ENCODE measurements at regions not wholly inside any gene's neighbourhood (a gene's known extent, or its start where the extent isn't known, plus 50 kb on each side); places are given as distances from the start of the nearest gene placed in this dataset.

DNA sequence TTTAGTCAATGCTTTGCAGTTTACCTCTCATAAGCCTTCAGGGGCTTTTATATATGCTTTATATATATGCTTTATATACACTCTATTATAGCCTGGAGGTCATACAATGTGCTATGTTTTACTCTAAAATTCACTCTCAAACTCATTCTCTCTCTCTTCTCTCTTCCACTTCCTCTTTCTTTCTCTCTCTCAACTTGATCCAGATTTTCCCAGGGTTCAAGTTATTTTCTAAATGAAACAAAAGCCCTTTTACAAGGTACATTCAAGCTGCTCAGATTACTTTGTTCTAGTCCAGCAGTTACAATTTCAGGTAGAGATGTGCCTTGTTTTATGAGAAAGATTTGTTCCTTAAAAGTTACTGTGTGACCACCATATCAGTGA is 79.6 kb upstream of the ACP3 start:
- TF ChIP-seq PTBP1 (IDR thresholded peaks at IDR 0.05; ENCODE audit: low read depth, low read length, poor library complexity, severe bottlenecking) = no peak
- no peak for TF ChIP-seq CBX2 (IDR thresholded peaks at IDR 0.05; ENCODE audit: low read depth, low read length)
- TF ChIP-seq CBX2 (CRISPR knock-in tag; IDR thresholded peaks at IDR 0.05; ENCODE audit: low read depth) = no peak
- no peak for TF ChIP-seq ETV5 (CRISPR knock-in tag; IDR thresholded peaks at IDR 0.05; ENCODE audit: borderline replicate concordance)
- no peak for TF ChIP-seq JUN (CRISPR knock-in tag; IDR thresholded peaks at IDR 0.05)
- TF ChIP-seq, protein P1, sequence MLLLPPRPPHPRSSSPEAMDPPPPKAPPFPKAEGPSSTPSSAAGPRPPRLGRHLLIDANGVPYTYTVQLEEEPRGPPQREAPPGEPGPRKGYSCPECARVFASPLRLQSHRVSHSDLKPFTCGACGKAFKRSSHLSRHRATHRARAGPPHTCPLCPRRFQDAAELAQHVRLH (CRISPR knock-in tag; IDR thresholded peaks at IDR 0.05; ENCODE audit: borderline replicate concordance, low read depth) = no peak
- no peak for TF ChIP-seq GABPB1 (CRISPR knock-in tag; IDR thresholded peaks at IDR 0.05)
- TF ChIP-seq ZNF737 (CRISPR knock-in tag; IDR thresholded peaks at IDR 0.05; ENCODE audit: borderline replicate concordance) = no peak
- TF ChIP-seq SP5 (CRISPR knock-in tag; IDR thresholded peaks at IDR 0.05; ENCODE audit: borderline replicate concordance, low read depth) = no peak
- no peak for TF ChIP-seq ARHGAP35 (CRISPR knock-in tag; IDR thresholded peaks at IDR 0.05; ENCODE audit: borderline replicate concordance)
- no peaks in the 10 kb centered on the region for H3K79me2 ChIP-seq (ENCODE audit: insufficient read depth, low read length)
- H2AFZ ChIP-seq (ENCODE audit: low read length) = no peak overlapping the region
- FAIRE-seq (no peak), ATAC-seq (no peak), DNase-seq (ENCODE audit: low spot score) (no peak)
- no peaks in the 10 kb centered on the region for H3K9me3 ChIP-seq (ENCODE audit: low read length)
- in situ Hi-C loops (cut with HindIII; ENCODE audit: extremely low pct_ligation_motif_present, low pct_unique_long_range_greater_than_20kb) (no loop called here), intact Hi-C loops (cut with micrococcal nuclease; ENCODE audit: unreplicated experiment) (no loop called here)
- H3K9ac ChIP-seq (ENCODE audit: insufficient read depth, low read depth, low read length) = no peak overlapping the region
- no peaks in the 10 kb centered on the region for H3K36me3 ChIP-seq (replicated peaks in 1 of 2; ENCODE audit: control insufficient read depth in 1 of 2, insufficient read depth in 2 of 2, low read length in 2 of 2)
- BruUV-seq (replicated peaks) = no TSS peak
- H3K27me3 ChIP-seq (ENCODE audit: control insufficient read depth in 1 of 2, insufficient read depth in 2 of 2, low read length in 2 of 2) = peaks cover 0 to 1% of the 10 kb centered on the region in 2 experiments; a peak in 1 of 5 replicates
- H4K20me1 ChIP-seq (ENCODE audit: insufficient read depth, low read length) = no peaks in the 10 kb centered on the region
- H3K4me1 ChIP-seq (ENCODE audit: insufficient read depth, low read length) = no peaks in the 10 kb centered on the region
- no peak overlapping the region for H3K4me3 ChIP-seq (replicated peaks in 1 of 3; ENCODE audit: insufficient read depth in 1 of 3, low read depth in 2 of 3, low read length in 3 of 3)
- H3K4me2 ChIP-seq (ENCODE audit: low read depth, low read length) = no peak overlapping the region
- ChIA-PET POLR2A (no interaction called here), CTCF (ENCODE audit: low intra/inter-chr PET ratio, low total read pairs) (no interaction called here)
- H3K27ac ChIP-seq (ENCODE audit: extremely low read length, insufficient read depth, low read length) = no peak overlapping the region

DNA sequence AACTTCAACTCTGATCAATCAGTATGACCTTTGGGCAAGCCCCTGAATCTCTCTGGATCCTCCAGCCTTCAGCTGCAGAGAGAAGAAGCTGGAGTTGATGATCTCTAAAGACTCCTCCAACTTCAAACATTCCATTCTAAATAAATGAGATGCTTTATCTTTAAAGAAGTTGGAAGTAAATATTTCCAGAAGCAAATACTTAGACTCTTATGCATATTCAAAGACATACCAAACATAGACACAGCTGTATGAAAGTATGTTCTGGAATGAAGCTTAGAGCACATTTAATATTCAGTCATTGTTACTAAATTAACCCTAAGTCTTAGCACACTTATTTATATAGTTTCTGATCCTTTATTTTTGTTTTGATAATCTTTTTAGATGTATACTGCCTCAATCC is 77.6 kb upstream of the ACP3 start:
- Histone ChIP-seq H2AFZ (ENCODE audit: low read length) (no peak overlapping the region), H3K27ac (ENCODE audit: extremely low read length, insufficient read depth, low read length) (no peak overlapping the region), H3K36me3 (replicated peaks in 1 of 2; ENCODE audit: control insufficient read depth in 1 of 2, insufficient read depth in 2 of 2, low read length in 2 of 2) (no peaks in the 10 kb centered on the region), H3K4me3 (replicated peaks in 1 of 3; ENCODE audit: insufficient read depth in 1 of 3, low read depth in 2 of 3, low read length in 3 of 3) (no peak overlapping the region), H4K20me1 (ENCODE audit: insufficient read depth, low read length) (no peaks in the 10 kb centered on the region), H3K9ac (ENCODE audit: insufficient read depth, low read depth, low read length) (no peak overlapping the region), H3K4me2 (ENCODE audit: low read depth, low read length) (no peak overlapping the region), H3K4me1 (ENCODE audit: insufficient read depth, low read length) (no peaks in the 10 kb centered on the region), H3K9me3 (ENCODE audit: low read length) (no peaks in the 10 kb centered on the region), H3K79me2 (ENCODE audit: insufficient read depth, low read length) (no peaks in the 10 kb centered on the region), H3K27me3 (ENCODE audit: control insufficient read depth in 1 of 2, insufficient read depth in 2 of 2, low read length in 2 of 2) (peaks cover 0 to 1% of the 10 kb centered on the region in 2 experiments; a peak in 1 of 5 replicates)
- POLR2A ChIA-PET = no interaction called here
- DNase-seq (ENCODE audit: low spot score) = no peak
- in situ Hi-C loops (cut with HindIII; ENCODE audit: extremely low pct_ligation_motif_present, low pct_unique_long_range_greater_than_20kb) = no loop called here
- no TSS peak for BruUV-seq (replicated peaks)
- CTCF ChIA-PET (ENCODE audit: low intra/inter-chr PET ratio, low total read pairs) = no interaction called here
- intact Hi-C loops (cut with micrococcal nuclease; ENCODE audit: unreplicated experiment) = no loop called here
- no peak for ATAC-seq
- TF ChIP-seq ZFP36L1 (CRISPR knock-in tag; IDR thresholded peaks at IDR 0.05) (no peak), DR1 (CRISPR knock-in tag; IDR thresholded peaks at IDR 0.05) (no peak), ZZZ3 (CRISPR knock-in tag; IDR thresholded peaks at IDR 0.05; ENCODE audit: borderline replicate concordance) (no peak), RBFOX2 (IDR thresholded peaks at IDR 0.05; ENCODE audit: low read depth, low read length) (no peak), ZSCAN22 (CRISPR knock-in tag; IDR thresholded peaks at IDR 0.05) (no peak), REPIN1 (CRISPR knock-in tag; IDR thresholded peaks at IDR 0.05; ENCODE audit: borderline replicate concordance, low read depth) (no peak), SALL1 (CRISPR knock-in tag; IDR thresholded peaks at IDR 0.05) (no peak)
- TF ChIP-seq, protein P2, sequence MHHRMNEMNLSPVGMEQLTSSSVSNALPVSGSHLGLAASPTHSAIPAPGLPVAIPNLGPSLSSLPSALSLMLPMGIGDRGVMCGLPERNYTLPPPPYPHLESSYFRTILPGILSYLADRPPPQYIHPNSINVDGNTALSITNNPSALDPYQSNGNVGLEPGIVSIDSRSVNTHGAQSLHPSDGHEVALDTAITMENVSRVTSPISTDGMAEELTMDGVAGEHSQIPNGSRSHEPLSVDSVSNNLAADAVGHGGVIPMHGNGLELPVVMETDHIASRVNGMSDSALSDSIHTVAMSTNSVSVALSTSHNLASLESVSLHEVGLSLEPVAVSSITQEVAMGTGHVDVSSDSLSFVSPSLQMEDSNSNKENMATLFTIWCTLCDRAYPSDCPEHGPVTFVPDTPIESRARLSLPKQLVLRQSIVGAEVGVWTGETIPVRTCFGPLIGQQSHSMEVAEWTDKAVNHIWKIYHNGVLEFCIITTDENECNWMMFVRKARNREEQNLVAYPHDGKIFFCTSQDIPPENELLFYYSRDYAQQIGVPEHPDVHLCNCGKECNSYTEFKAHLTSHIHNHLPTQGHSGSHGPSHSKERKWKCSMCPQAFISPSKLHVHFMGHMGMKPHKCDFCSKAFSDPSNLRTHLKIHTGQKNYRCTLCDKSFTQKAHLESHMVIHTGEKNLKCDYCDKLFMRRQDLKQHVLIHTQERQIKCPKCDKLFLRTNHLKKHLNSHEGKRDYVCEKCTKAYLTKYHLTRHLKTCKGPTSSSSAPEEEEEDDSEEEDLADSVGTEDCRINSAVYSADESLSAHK (CRISPR knock-in tag; IDR thresholded peaks at IDR 0.05; ENCODE audit: borderline replicate concordance) = no peak
- FAIRE-seq = no peak

All from HepG2 (cell line).